Islet precursor cell (in vitro differentiated cells): ENCODE measurements at regions not wholly inside any gene's neighbourhood (a gene's known extent, or its start where the extent isn't known, plus 50 kb on each side); places are given as distances from the start of the nearest gene placed in this dataset.
"Not testable (repeated sequence)": the region's sequence is repeated elsewhere in the genome, so short reads cannot be mapped to it uniquely, and the experiment has no call there.

Source experiments
- DNase-seq: peaks from one replicate; pipeline ENCODE4 v3.0.0-alpha.2; 2018

DNA sequence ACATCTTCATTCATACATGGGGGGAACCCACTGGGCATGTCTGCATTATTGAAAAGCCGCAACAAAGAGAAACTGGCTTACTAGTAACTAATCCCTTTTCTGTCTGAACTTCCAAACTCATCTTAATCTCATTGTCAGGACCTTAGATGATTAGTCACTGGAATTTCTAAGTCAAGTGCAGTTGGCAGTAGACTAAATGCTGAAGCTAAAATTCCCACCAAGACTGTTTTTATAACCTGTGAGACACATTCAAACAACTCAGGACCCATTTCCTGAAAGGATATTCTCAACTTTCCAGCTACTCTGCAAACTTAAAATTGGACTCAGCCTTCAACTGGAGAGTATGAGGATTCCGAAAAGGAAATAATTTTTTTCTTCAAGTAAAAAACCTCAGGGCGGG is 94.8 kb upstream of the SCAF8 start:
- no peak for DNase-seq

DNA sequence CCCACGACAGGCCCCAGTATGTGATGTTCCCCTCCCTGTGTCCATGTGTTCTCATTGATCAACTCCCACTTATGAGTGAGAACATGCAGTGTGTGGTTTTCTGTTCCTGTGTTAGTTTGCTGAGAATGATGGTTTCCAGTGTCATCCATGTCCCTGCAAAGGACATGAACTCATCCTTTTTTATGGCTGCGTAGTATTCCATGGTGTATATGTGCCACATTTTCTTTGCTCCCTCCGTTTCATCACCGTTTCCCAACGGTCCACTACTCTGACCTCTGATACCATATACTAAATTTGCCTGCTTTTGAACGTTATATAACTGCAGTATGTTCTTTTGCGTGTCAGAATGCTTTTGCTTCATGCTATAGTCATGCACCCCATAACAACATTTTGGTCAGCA is 94.0 kb upstream of the SCAF8 start:
- not testable (repeated sequence) for DNase-seq

- DNase-seq, result no peak
Measured at GRCh38 chr6:154648188-154648887, 84.9 kb upstream of the SCAF8 start.

- no peak for DNase-seq
Measured at GRCh38 chr6:154648888-154649205, 84.4 kb upstream of the SCAF8 start.

GRCh38 chr6:154649721-154650120 is 83.5 kb upstream of the SCAF8 start:
- DNase-seq, result no peak

DNA sequence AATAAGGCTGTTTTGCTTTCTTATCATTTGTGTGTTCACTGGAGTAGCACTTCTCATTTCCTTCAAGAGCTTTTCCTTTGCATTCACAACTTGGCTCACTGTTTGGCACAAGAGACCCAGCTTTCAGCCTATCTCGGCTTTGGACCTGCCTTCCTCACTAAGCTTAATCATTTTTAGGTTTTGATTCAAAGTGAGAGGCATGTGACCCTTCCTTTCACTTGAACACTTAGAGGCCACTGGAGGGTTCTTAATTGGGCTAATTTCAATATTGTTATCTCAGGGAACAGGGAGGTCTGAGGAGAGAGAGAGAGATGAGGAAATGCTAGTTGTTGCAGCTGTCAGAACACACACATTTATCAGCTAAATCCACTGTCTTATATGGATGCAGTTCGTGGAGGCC is 82.9 kb upstream of the SCAF8 start:
- no peak for DNase-seq

DNA sequence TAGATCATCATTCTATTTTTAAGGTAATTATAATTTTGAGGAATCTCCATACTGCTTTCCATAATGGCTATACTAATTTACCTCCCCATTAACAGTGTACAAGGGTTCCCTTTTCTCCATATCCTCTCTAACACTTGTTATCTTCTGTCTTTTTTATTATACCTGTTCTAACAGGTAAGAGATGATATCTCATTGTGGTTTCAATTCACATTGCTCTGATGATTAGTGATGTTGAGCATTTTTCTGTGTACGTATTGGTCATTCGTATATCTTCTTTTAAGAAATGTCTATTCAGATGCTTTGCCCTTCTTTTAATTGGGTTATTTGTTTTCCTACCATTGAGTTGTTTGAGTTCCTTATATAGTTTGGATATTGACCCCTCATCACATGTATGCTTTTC is 81.6 kb upstream of the SCAF8 start:
- no peak for DNase-seq

GRCh38 chr6:154653385-154653784 is 79.8 kb upstream of the SCAF8 start:
- no peak for DNase-seq

- no peak for DNase-seq
Measured at GRCh38 chr6:154653853-154654252, 79.4 kb upstream of the SCAF8 start.

DNA sequence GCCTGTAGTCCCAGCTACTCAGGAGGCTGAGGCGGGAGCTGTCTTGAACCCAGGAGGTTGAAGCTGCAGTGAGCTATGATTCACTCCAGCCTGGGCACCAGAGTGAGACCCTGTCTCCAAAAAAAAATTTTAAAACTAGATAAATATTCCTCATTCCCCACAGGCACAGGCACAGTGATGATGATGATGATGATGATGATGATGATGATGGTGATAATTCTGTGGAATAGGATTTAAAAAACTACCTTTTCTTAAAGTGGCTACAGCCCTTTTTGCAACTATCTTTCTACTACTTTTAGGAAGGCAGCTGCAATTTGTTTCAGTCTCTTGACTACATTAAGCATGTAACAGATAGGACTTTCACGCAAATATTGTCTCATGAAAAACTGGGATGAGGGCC is 76.6 kb upstream of the SCAF8 start:
- DNase-seq, result no peak

- DNase-seq, result no peak
Measured at GRCh38 chr6:154661768-154662167, 71.4 kb upstream of the SCAF8 start.

DNA sequence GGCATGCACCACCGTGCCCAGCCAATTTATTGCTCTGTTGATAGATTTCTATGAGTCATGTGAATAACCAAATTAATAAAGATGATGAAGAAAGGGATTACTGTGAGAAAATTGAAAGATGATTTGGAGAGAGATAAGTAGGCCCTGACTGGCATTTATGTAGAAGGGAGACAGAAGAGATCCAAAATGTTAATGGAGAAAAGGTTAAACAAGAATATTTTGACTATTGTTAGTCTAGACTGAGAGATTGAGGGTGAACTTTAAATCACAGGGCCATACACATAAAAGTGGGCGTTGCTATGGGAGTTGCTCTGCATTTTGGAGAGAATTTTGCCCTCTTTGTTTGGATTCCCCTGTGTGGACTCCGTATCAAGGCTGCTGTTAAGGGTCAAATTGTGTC is 68.9 kb upstream of the SCAF8 start:
- DNase-seq, result no peak

- no peak for DNase-seq
Measured at GRCh38 chr6:154668156-154668555, 65.1 kb upstream of the SCAF8 start.

GRCh38 chr6:154672086-154672485 is 61.1 kb upstream of the SCAF8 start:
- no peak for DNase-seq

DNA sequence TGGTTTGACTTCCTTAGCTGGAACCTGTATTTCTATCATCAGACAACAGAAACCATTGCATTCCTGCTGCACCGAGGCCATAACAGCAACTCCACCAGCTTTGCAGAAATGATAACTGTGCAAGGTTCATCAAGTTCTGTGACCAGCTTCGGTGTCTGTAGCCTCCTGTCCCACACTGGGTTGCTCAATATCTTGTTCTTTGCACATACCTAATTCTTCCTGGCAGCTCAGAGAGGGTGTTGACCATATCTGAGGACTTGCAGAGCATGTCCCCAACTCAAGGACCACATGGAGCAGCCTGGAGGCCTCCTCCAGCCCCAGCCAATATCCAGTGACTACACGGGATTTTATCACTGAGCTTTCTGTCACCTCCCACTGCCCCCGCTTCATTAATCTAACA is 59.3 kb upstream of the SCAF8 start:
- no peak for DNase-seq

GRCh38 chr6:154675602-154676088 is 57.6 kb upstream of the SCAF8 start:
- DNase-seq, result peak; percentile 94

GRCh38 chr6:154682633-154683125 is 50.5 kb upstream of the SCAF8 start:
- DNase-seq, result no peak
